H1 (cell line): ENCODE measurements at regions not wholly inside any gene's neighbourhood (a gene's known extent, or its start where the extent isn't known, plus 50 kb on each side); places are given as distances from the start of the nearest gene placed in this dataset.

Experiments used
- CTCF ChIA-PET: fragments of 300-600 bp; sonication (Branson Sonifier 250); formaldehyde crosslinking; loops from one replicate; lab custom pipeline; 2021; ENCODE audit not compliant: partially characterized antibody; lab: Charles Lee
- POLR2A ChIA-PET: fragments of 300-600 bp; sonication (Branson Sonifier 250); formaldehyde crosslinking; loops from one replicate; lab custom pipeline; 2021; ENCODE audit warnings: inconsistent platforms; ENCODE audit not compliant: partially characterized antibody; lab: Charles Lee
- DNase-seq, 2 experiments: peaks; one replicate each; pipeline versions ENCODE4 v3.0.0 to v3.0.0-alpha.2; 2010 to 2022; ENCODE audit warnings: low spot score in 2 of 2, low read depth in 1 of 2, mixed read lengths in 1 of 2
- FAIRE-seq: peaks from 2 replicates; lab custom pipeline; 2011; peaks lifted over from hg19 to GRCh38; lab: Jason Lieb, UNC
- H2AFZ ChIP-seq: 2 replicates; pipeline ENCODE4 v1.8.1; 2012; ENCODE audit warnings: low read length, inconsistent platforms
- H2AK5ac ChIP-seq: 2 replicates; pipeline ENCODE4 v1.6.1; 2013; ENCODE audit warnings: low read depth, low read length
- H2BK120ac ChIP-seq: replicated peaks from 2 replicates; pipeline ENCODE3; 2013; ENCODE audit warnings: low read depth, low read length, inconsistent platforms
- H2BK12ac ChIP-seq: 2 replicates; pipeline ENCODE4 v1.6.1; 2013; ENCODE audit warnings: low read depth, low read length
- H2BK15ac ChIP-seq: 2 replicates; pipeline ENCODE4 v1.6.1; 2013; ENCODE audit warnings: low read length
- H2BK20ac ChIP-seq: 2 replicates; pipeline ENCODE4 v1.6.1; 2013; ENCODE audit warnings: low read length
- H2BK5ac ChIP-seq: 2 replicates; pipeline ENCODE4 v1.6.1; 2013; ENCODE audit warnings: low read depth, low read length
- H3K14ac ChIP-seq: 2 replicates; pipeline ENCODE4 v1.6.1; 2013; ENCODE audit warnings: inconsistent platforms; ENCODE audit not compliant: insufficient read length
- H3K18ac ChIP-seq: 2 replicates; pipeline ENCODE4 v1.6.1; 2013; ENCODE audit warnings: low read length; ENCODE audit errors: extremely low read depth
- H3K23ac ChIP-seq: 2 replicates; pipeline ENCODE4 v1.6.1; 2013; ENCODE audit warnings: inconsistent platforms; ENCODE audit not compliant: insufficient read length
- H3K23me2 ChIP-seq: 2 replicates; pipeline ENCODE4 v1.6.1; 2013; ENCODE audit warnings: low read depth, low read length
- H3K27ac ChIP-seq: 2 replicates; pipeline ENCODE4 v1.6.1; 2011; ENCODE audit warnings: low read depth, low read length, inconsistent platforms
- H3K27me3 ChIP-seq, 4 experiments: replicated peaks in 1 of 4; 1 replicate in 1 of 4; 2 replicates in 3 of 4; pipeline versions ENCODE4 v1.6.1 to v1.8.1; 2011 to 2013; ENCODE audit warnings: low read length in 3 of 4, mild to moderate bottlenecking in 3 of 4, inconsistent platforms in 2 of 4, mixed read lengths in 2 of 4, moderate library complexity in 1 of 4; ENCODE audit not compliant: control insufficient read depth in 3 of 4, insufficient read depth in 3 of 4; ENCODE audit errors: extremely low read depth in 1 of 4
- H3K36me3 ChIP-seq, 4 experiments: 2 replicates each; pipeline versions ENCODE4 v1.6.1 to v1.8.1; 2011 to 2013; ENCODE audit warnings: mild to moderate bottlenecking in 4 of 4, low read length in 3 of 4, moderate library complexity in 2 of 4, control low read depth in 1 of 4, inconsistent platforms in 1 of 4; ENCODE audit not compliant: insufficient read depth in 4 of 4, control insufficient read depth in 2 of 4
- H3K4ac ChIP-seq: replicated peaks from 2 replicates; pipeline ENCODE3; 2013; ENCODE audit warnings: low read length, low read depth, mixed read lengths, inconsistent platforms; ENCODE audit not compliant: insufficient read length
- H3K4me1 ChIP-seq, 4 experiments: replicated peaks in 1 of 4; 1 replicate in 1 of 4; 2 replicates in 3 of 4; pipeline versions ENCODE4 v1.6.1 to v1.8.1; 2011 to 2013; ENCODE audit warnings: low read length in 3 of 4, inconsistent platforms in 2 of 4, mixed read lengths in 1 of 4; ENCODE audit not compliant: insufficient read depth in 4 of 4, control insufficient read depth in 3 of 4
- H3K4me2 ChIP-seq, 2 experiments: 2 replicates each; pipeline versions ENCODE4 v1.6.1 to v1.8.1; 2011 to 2013; ENCODE audit warnings: low read depth in 2 of 2, low read length in 2 of 2, control low read depth in 1 of 2, inconsistent platforms in 1 of 2, mild to moderate bottlenecking in 1 of 2; ENCODE audit not compliant: insufficient read depth in 1 of 2
- H3K4me3 ChIP-seq, 4 experiments: fragments of 200-600, 300-600 bp in 1 of 4; sonication (generic), shearing (Covaris generic), sonication (Bioruptor Twin) in 1 of 4; 2 replicates each; pipeline versions ENCODE4 v1.5.1 to v1.8.1; 2011 to 2016; ENCODE audit warnings: low read length in 4 of 4, low read depth in 3 of 4, control low read depth in 2 of 4, inconsistent platforms in 2 of 4, mild to moderate bottlenecking in 2 of 4, mixed read lengths in 1 of 4, moderate library complexity in 1 of 4; ENCODE audit not compliant: insufficient read depth in 2 of 4; ENCODE audit errors: extremely low read depth in 1 of 4
- H3K56ac ChIP-seq: replicated peaks from 2 replicates; pipeline ENCODE3; 2013; ENCODE audit warnings: low read depth, mild to moderate bottlenecking, mixed read lengths, low read length, inconsistent platforms; ENCODE audit not compliant: insufficient read length
- H3K79me1 ChIP-seq: 2 replicates; pipeline ENCODE4 v1.6.1; 2013; ENCODE audit warnings: low read depth, low read length, control low read depth
- H3K79me2 ChIP-seq, 2 experiments: 2 replicates each; pipeline versions ENCODE4 v1.6.1 to v1.8.1; 2012 to 2013; ENCODE audit warnings: low read length in 2 of 2, mild to moderate bottlenecking in 2 of 2, inconsistent platforms in 1 of 2; ENCODE audit not compliant: insufficient read depth in 2 of 2, control insufficient read depth in 1 of 2
- H3K9ac ChIP-seq, 4 experiments: replicated peaks in 1 of 4; 1 replicate in 1 of 4; 2 replicates in 3 of 4; pipeline versions ENCODE4 v1.6.1 to v1.8.1; 2011 to 2013; ENCODE audit warnings: low read depth in 3 of 4, low read length in 3 of 4, control low read depth in 2 of 4, mild to moderate bottlenecking in 2 of 4, moderate library complexity in 2 of 4, inconsistent platforms in 1 of 4; ENCODE audit errors: extremely low read depth in 1 of 4
- H3K9me3 ChIP-seq, 2 experiments: 2 replicates each; pipeline versions ENCODE4 v1.6.1 to v1.8.1; 2012 to 2013; ENCODE audit warnings: mild to moderate bottlenecking in 2 of 2, moderate library complexity in 2 of 2, control low read depth in 1 of 2, inconsistent platforms in 1 of 2, low read depth in 1 of 2, low read length in 1 of 2, mixed read lengths in 1 of 2; ENCODE audit not compliant: insufficient read depth in 2 of 2
- H4K20me1 ChIP-seq, 2 experiments: replicated peaks in 1 of 2; 2 replicates each; pipeline versions ENCODE3 to v1.8.1; 2011 to 2013; ENCODE audit warnings: inconsistent platforms in 2 of 2, low read length in 2 of 2, mild to moderate bottlenecking in 1 of 2; ENCODE audit not compliant: insufficient read depth in 2 of 2, control insufficient read depth in 1 of 2
- H4K5ac ChIP-seq: 2 replicates; pipeline ENCODE4 v1.6.1; 2013; ENCODE audit warnings: low read length, low read depth, mixed read lengths, inconsistent platforms; ENCODE audit not compliant: insufficient read length
- H4K8ac ChIP-seq: 2 replicates; pipeline ENCODE4 v1.8.0; 2013; ENCODE audit warnings: mild to moderate bottlenecking, moderate library complexity, low read length, inconsistent platforms; ENCODE audit not compliant: insufficient read depth; ENCODE audit errors: extremely low read depth
- H4K91ac ChIP-seq: replicated peaks from 2 replicates; pipeline ENCODE3; 2013; ENCODE audit warnings: low read length, mixed read lengths, inconsistent platforms; ENCODE audit not compliant: insufficient read length
- ASH2L ChIP-seq: fragments of 200-600, 300-600 bp; sonication (generic); IDR thresholded peaks from one replicate; pipeline ENCODE4 v1.7.1; 2017; ENCODE audit warnings: low read length
- CHD2 ChIP-seq: IDR thresholded peaks from 2 replicates; pipeline ENCODE4 v1.6.1; 2012; ENCODE audit warnings: low read length, improper control_type of control experiment
- EP300 ChIP-seq, 2 experiments: IDR thresholded peaks; 1 replicate in 1 of 2; 2 replicates in 1 of 2; pipeline ENCODE4 v1.6.1; 2011 to 2012; ENCODE audit warnings: low read depth in 2 of 2, low read length in 2 of 2, mild to moderate bottlenecking in 2 of 2, borderline replicate concordance in 1 of 2, inconsistent platforms in 1 of 2, moderate library complexity in 1 of 2
- EZH2 ChIP-seq: fragments of 200-600 bp; sonication (generic); IDR thresholded peaks from 2 replicates; pipeline ENCODE4 v1.7.1; 2012; ENCODE audit warnings: low read depth, mild to moderate bottlenecking, moderate library complexity, low read length, inconsistent platforms; ENCODE audit not compliant: severe bottlenecking
- GABPA ChIP-seq: IDR thresholded peaks from 2 replicates; pipeline ENCODE4 v1.6.1; 2011; ENCODE audit warnings: mild to moderate bottlenecking, low read length, moderate library complexity, borderline replicate concordance; ENCODE audit not compliant: insufficient read depth
- KDM1A ChIP-seq: fragments of 200-600, 300-600 bp; sonication (generic); IDR thresholded peaks from 2 replicates; pipeline ENCODE4 v1.7.1; 2016; ENCODE audit warnings: mild to moderate bottlenecking, low read length, borderline replicate concordance
- PHF8 ChIP-seq: fragments of 200-600 bp; sonication (generic); conservative IDR thresholded peaks from 2 replicates; pipeline ENCODE4 v1.7.1; 2012; ENCODE audit warnings: low read depth, mild to moderate bottlenecking, inconsistent platforms, low read length, moderate library complexity
- POLR2A ChIP-seq, 2 experiments: IDR thresholded peaks; 1 replicate in 1 of 2; 2 replicates in 1 of 2; pipeline ENCODE4 v1.6.1; 2011; ENCODE audit warnings: low read depth in 2 of 2, low read length in 2 of 2, mild to moderate bottlenecking in 2 of 2; ENCODE audit errors: control extremely low read depth in 1 of 2
- POLR2AphosphoS5 ChIP-seq: IDR thresholded peaks from 2 replicates; pipeline ENCODE4 v1.6.1; 2011; ENCODE audit warnings: low read depth, low read length
- SIX5 ChIP-seq: IDR thresholded peaks from 2 replicates; pipeline ENCODE4 v1.6.1; 2011; ENCODE audit warnings: mild to moderate bottlenecking, low read depth, low read length
- WGBS, 2 experiments: shearing (Covaris generic) in 1 of 2; methylation state at CpG; one replicate each; pipeline versions ENCODE4 v1.1.6 to v1.1.7; 2013 to 2015; ENCODE audit warnings: low lambda C conversion rate in 2 of 2, mixed read lengths in 2 of 2, inconsistent platforms in 1 of 2, low coverage in 1 of 2, missing lambda C conversion rate in 1 of 2; ENCODE audit not compliant: insufficient replicate concordance in 2 of 2, insufficient coverage in 1 of 2, insufficient read length in 1 of 2; ENCODE audit errors: extremely low coverage in 1 of 2, missing lambda C conversion rate in 1 of 2; 5-methylcytosine and 5-hydroxymethylcytosine counted together
- TF ChIP-seq, protein P1 (sequence below): IDR thresholded peaks from 2 replicates; pipeline ENCODE4 v1.6.1; 2011; ENCODE audit warnings: low read depth, mild to moderate bottlenecking, low read length; ENCODE audit not compliant: insufficient read depth

- CTCF ChIA-PET: no interaction called here
- DNase-seq: peak; percentile 60 to 85
- Histone ChIP-seq H4K20me1 (no peaks in the 10 kb centered on the region), H2BK20ac (no peak overlapping the region), H3K4me2 (peak overlapping the region; percentile 43 to 55; a peak in 2 of 4 replicates), H3K14ac (no peak overlapping the region), H4K5ac (no peak overlapping the region), H4K8ac (no peak overlapping the region), H3K4me1 (peaks cover 0 to 19% (median 7%) of the 10 kb centered on the region in 4 experiments; a peak in 5 of 7 replicates), H4K91ac (no peak overlapping the region), H3K27ac (no peak overlapping the region), H3K27me3 (peaks cover 4 to 39% (median 27%) of the 10 kb centered on the region in 4 experiments), H2AK5ac (no peak overlapping the region), H3K4me3 (peak overlapping the region in 1 of 4 experiments; percentile 34; a peak in 1 of 8 replicates), H3K23ac (no peak overlapping the region), H3K56ac (no peak overlapping the region), H3K18ac (no peak overlapping the region), H3K79me1 (no peaks in the 10 kb centered on the region), H2BK120ac (no peak overlapping the region), H2BK5ac (no peak overlapping the region), H3K9me3 (no peaks in the 10 kb centered on the region), H2BK12ac (no peak overlapping the region), H2AFZ (no peak overlapping the region), H3K36me3 (no peaks in the 10 kb centered on the region), H2BK15ac (no peak overlapping the region), H3K4ac (no peak overlapping the region), H3K79me2 (no peaks in the 10 kb centered on the region), H3K23me2 (peaks cover 4% of the 10 kb centered on the region), H3K9ac (no peak overlapping the region)
- peak; percentile 99 for FAIRE-seq
- WGBS, 2 experiments: 0% methylated on average over 7 of the region's 7 CpGs; no CpG with 5 or more reads in 1 of the 2 experiments
- POLR2A ChIA-PET: no interaction called here
- peak in 1 of 2 experiments; percentile 89; a peak in 2 of 3 replicates for TF ChIP-seq EP300 (IDR thresholded peaks at IDR 0.05; ENCODE audit: borderline replicate concordance in 1 of 2, low read depth in 2 of 2, low read length in 2 of 2)
- peak; percentile 34 for TF ChIP-seq ASH2L
- TF ChIP-seq GABPA: no peak
- TF ChIP-seq, protein P1, sequence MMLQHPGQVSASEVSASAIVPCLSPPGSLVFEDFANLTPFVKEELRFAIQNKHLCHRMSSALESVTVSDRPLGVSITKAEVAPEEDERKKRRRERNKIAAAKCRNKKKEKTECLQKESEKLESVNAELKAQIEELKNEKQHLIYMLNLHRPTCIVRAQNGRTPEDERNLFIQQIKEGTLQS: no peak
- no peak for TF ChIP-seq PHF8
- TF ChIP-seq CHD2: no peak
- TF ChIP-seq SIX5: no peak
- TF ChIP-seq EZH2: no peak
- TF ChIP-seq POLR2A (IDR thresholded peaks at IDR 0.05; ENCODE audit: control extremely low read depth in 1 of 2, low read depth in 2 of 2, low read length in 2 of 2): no peak
- no peak for TF ChIP-seq KDM1A
- TF ChIP-seq POLR2AphosphoS5: no peak
Observed at GRCh38 chr2:143891879-143892308, 628.0 kb downstream of the ZEB2 start.
